DND-41 (cell line): ENCODE measurements at regions not wholly inside any gene's neighbourhood (a gene's known extent, or its start where the extent isn't known, plus 50 kb on each side); places are given as distances from the start of the nearest gene placed in this dataset.

Source experiments
- ATAC-seq: fragments of 200-7000 bp; cut with Tn5 transposase; 3 replicates; pipeline ENCODE4 v1.9.1; 2021; ENCODE audit warnings: low read depth; ENCODE audit not compliant: insufficient read depth
- DNase-seq: peaks from one replicate; pipeline ENCODE4 v3.0.0-alpha.2; 2020
- H2AFZ ChIP-seq: 2 replicates; pipeline ENCODE4 v1.6.0; 2012; ENCODE audit warnings: low read depth, low read length
- H3K27ac ChIP-seq: 2 replicates; pipeline ENCODE4 v1.5.1; 2012; ENCODE audit warnings: low read length, inconsistent platforms
- H3K27me3 ChIP-seq: fragments of 200-600 bp; sonication (generic); 2 replicates; pipeline ENCODE4 v1.6.0; 2012; ENCODE audit warnings: low read length, mild to moderate bottlenecking, inconsistent platforms; ENCODE audit not compliant: insufficient read depth, poor library complexity
- H3K36me3 ChIP-seq: 2 replicates; pipeline ENCODE4 v1.5.1; 2012; ENCODE audit warnings: low read length, inconsistent platforms; ENCODE audit not compliant: insufficient read depth
- H3K4me1 ChIP-seq: 2 replicates; pipeline ENCODE4 v1.5.1; 2012; ENCODE audit warnings: mild to moderate bottlenecking, low read length; ENCODE audit not compliant: insufficient read depth
- H3K4me2 ChIP-seq: 2 replicates; pipeline ENCODE4 v1.6.0; 2012; ENCODE audit warnings: mild to moderate bottlenecking, moderate library complexity, low read length, inconsistent platforms; ENCODE audit not compliant: insufficient read depth
- H3K4me3 ChIP-seq, 2 experiments: fragments of 200-600 bp in 1 of 2; shearing (Covaris generic) in 1 of 2; 2 replicates each; pipeline ENCODE4 v1.5.1; 2012 to 2016; ENCODE audit warnings: inconsistent platforms in 2 of 2, low read length in 2 of 2, mild to moderate bottlenecking in 2 of 2, low read depth in 1 of 2, moderate library complexity in 1 of 2
- H3K79me2 ChIP-seq: 2 replicates; pipeline ENCODE4 v1.6.0; 2012; ENCODE audit warnings: low read length, inconsistent platforms; ENCODE audit not compliant: insufficient read depth
- H3K9ac ChIP-seq: 2 replicates; pipeline ENCODE4 v1.6.0; 2012; ENCODE audit warnings: low read depth, mild to moderate bottlenecking, inconsistent platforms, low read length, moderate library complexity
- H3K9me3 ChIP-seq: 2 replicates; pipeline ENCODE4 v1.5.1; 2012; ENCODE audit warnings: low read length, moderate library complexity, mild to moderate bottlenecking, inconsistent platforms; ENCODE audit not compliant: insufficient read depth, severe bottlenecking
- H4K20me1 ChIP-seq: 2 replicates; pipeline ENCODE4 v1.6.0; 2012; ENCODE audit warnings: low read length; ENCODE audit not compliant: insufficient read depth
- CTCF ChIP-seq: IDR thresholded peaks from 2 replicates; pipeline ENCODE4 v1.5.1; 2012; ENCODE audit warnings: borderline replicate concordance, low read length, moderate library complexity, mild to moderate bottlenecking; ENCODE audit not compliant: poor library complexity, severe bottlenecking; ENCODE audit errors: extremely low read depth
- EZH2 ChIP-seq: IDR thresholded peaks from 3 replicates; pipeline ENCODE4 v1.6.1; 2012; ENCODE audit warnings: borderline replicate concordance, low read depth, mild to moderate bottlenecking, moderate library complexity, low read length, inconsistent platforms; ENCODE audit not compliant: severe bottlenecking

- Histone ChIP-seq H3K4me2 (no peak overlapping the region), H3K27me3 (peaks cover 3% of the 10 kb centered on the region)
- no peak for ATAC-seq
Observed at GRCh38 chr5:175351126-175351525, 92.9 kb downstream of the DRD1 start.

GRCh38 chr5:175347931-175348330, 96.1 kb downstream of the DRD1 start:
- H2AFZ ChIP-seq, result no peak overlapping the region
- H3K79me2 ChIP-seq, result no peaks in the 10 kb centered on the region
- peaks cover 3% of the 10 kb centered on the region for H3K27me3 ChIP-seq
- no peaks in the 10 kb centered on the region for H3K4me1 ChIP-seq
- DNase-seq (no peak), ATAC-seq (no peak)
- H3K4me2 ChIP-seq, result no peak overlapping the region
- no peak overlapping the region for H3K27ac ChIP-seq
- no peaks in the 10 kb centered on the region for H4K20me1 ChIP-seq
- no peaks in the 10 kb centered on the region for H3K36me3 ChIP-seq
- no peaks in the 10 kb centered on the region for H3K9me3 ChIP-seq
- TF ChIP-seq CTCF (no peak), EZH2 (no peak)
- H3K9ac ChIP-seq, result no peak overlapping the region
- no peak overlapping the region for H3K4me3 ChIP-seq

More at GRCh38 chr5:175351126-175351525, 92.9 kb downstream of the DRD1 start:
- no peak overlapping the region for H3K4me3 ChIP-seq
- no peaks in the 10 kb centered on the region for H3K9me3 ChIP-seq
- H4K20me1 ChIP-seq, result no peaks in the 10 kb centered on the region
- H3K4me1 ChIP-seq, result no peaks in the 10 kb centered on the region
- H3K79me2 ChIP-seq, result no peaks in the 10 kb centered on the region
- H3K36me3 ChIP-seq, result no peaks in the 10 kb centered on the region
- no peak for DNase-seq
- H3K27ac ChIP-seq, result no peak overlapping the region
- H3K9ac ChIP-seq, result no peak overlapping the region
- TF ChIP-seq CTCF (no peak), EZH2 (no peak)
- no peak overlapping the region for H2AFZ ChIP-seq

- H3K4me1 ChIP-seq, result no peaks in the 10 kb centered on the region
- H3K9me3 ChIP-seq, result no peaks in the 10 kb centered on the region
- H3K4me3 ChIP-seq, result no peak overlapping the region
- H2AFZ ChIP-seq, result no peak overlapping the region
- TF ChIP-seq EZH2 (no peak), CTCF (no peak)
- DNase-seq (no peak), ATAC-seq (no peak)
- H3K4me2 ChIP-seq, result no peak overlapping the region
- H3K27me3 ChIP-seq, result peaks cover 3% of the 10 kb centered on the region
- no peaks in the 10 kb centered on the region for H4K20me1 ChIP-seq
- H3K9ac ChIP-seq, result no peak overlapping the region
- H3K79me2 ChIP-seq, result no peaks in the 10 kb centered on the region
- no peaks in the 10 kb centered on the region for H3K36me3 ChIP-seq
- H3K27ac ChIP-seq, result no peak overlapping the region
Observed at GRCh38 chr5:175347027-175347426, 97.0 kb downstream of the DRD1 start.
